ENCODE measurements at regions not wholly inside any gene's neighbourhood (a gene's known extent, or its start where the extent isn't known, plus 50 kb on each side); places are given as distances from the start of the nearest gene placed in this dataset.

GRCh38 chr2:38474021-38474456 is 97.0 kb upstream of the ATL2 start:
- TF ChIP-seq CTCF (conservative IDR thresholded peaks at IDR 0.05; ENCODE audit: low read length) (no peak), EZH2phosphoT487 (IDR thresholded peaks at IDR 0.05; ENCODE audit: borderline replicate concordance) (no peak)
